IMR-90 (cell line): ENCODE measurements at regions not wholly inside any gene's neighbourhood (a gene's known extent, or its start where the extent isn't known, plus 50 kb on each side); places are given as distances from the start of the nearest gene placed in this dataset.

ENCODE experiments used
- ATAC-seq: fragments of 200-7000 bp; cut with Tn5 transposase; 2 replicates; pipeline ENCODE4 v1.9.1; 2020; ENCODE audit warnings: low read depth, mild to moderate bottlenecking, moderate library complexity
- BruUV-seq: library from RNA; stranded (reverse); fragments of 400-500 nt; replicated peaks from 2 replicates; lab custom pipeline; 2021; lab: Mats Ljungman, UMichigan
- CTCF ChIA-PET: fragments of 300-600 bp; formaldehyde crosslinking; extraction: SDS; loops from one replicate; lab custom pipeline; 2021; ENCODE audit warnings: antibody characterized with exemption; lab: Yijun Ruan, JAX
- POLR2A ChIA-PET: fragments of 300-600 bp; sonication (Branson Sonifier 250); formaldehyde crosslinking; loops from one replicate; lab custom pipeline; 2022; ENCODE audit warnings: antibody characterized with exemption; ENCODE audit not compliant: unreplicated experiment; lab: Charles Lee
- DNase-seq: peaks from one replicate; pipeline ENCODE4 v3.0.0; 2013
- H2AFZ ChIP-seq: replicated peaks from 2 replicates; pipeline ENCODE3; 2013; ENCODE audit warnings: low read length, mild to moderate bottlenecking; ENCODE audit not compliant: poor library complexity
- H2AK5ac ChIP-seq: 2 replicates; pipeline ENCODE4 v1.6.1; 2013; ENCODE audit warnings: low read depth, low read length, inconsistent platforms
- H2AK9ac ChIP-seq: replicated peaks from 2 replicates; pipeline ENCODE3; 2013; ENCODE audit warnings: mild to moderate bottlenecking, low read depth, low read length, moderate library complexity; ENCODE audit not compliant: poor library complexity
- H2BK120ac ChIP-seq: 2 replicates; pipeline ENCODE4 v1.6.1; 2013; ENCODE audit warnings: low read depth, low read length, inconsistent platforms
- H2BK15ac ChIP-seq: 3 replicates; pipeline ENCODE4 v1.6.1; 2013; ENCODE audit warnings: low read depth, low read length, inconsistent platforms
- H2BK20ac ChIP-seq: 2 replicates; pipeline ENCODE4 v1.6.1; 2013; ENCODE audit warnings: low read depth, mild to moderate bottlenecking, inconsistent platforms, low read length, moderate library complexity
- H2BK5ac ChIP-seq: 2 replicates; pipeline ENCODE4 v1.6.1; 2013; ENCODE audit warnings: mild to moderate bottlenecking, low read depth, low read length, inconsistent platforms; ENCODE audit not compliant: poor library complexity, severe bottlenecking
- H3K14ac ChIP-seq: replicated peaks from 2 replicates; pipeline ENCODE4 v1.6.1; 2013; ENCODE audit warnings: low read depth, low read length, inconsistent platforms
- H3K18ac ChIP-seq: 2 replicates; pipeline ENCODE4 v1.6.1; 2013; ENCODE audit warnings: low read depth, low read length, control low read depth
- H3K23ac ChIP-seq: 2 replicates; pipeline ENCODE4 v1.6.1; 2013; ENCODE audit warnings: low read depth, low read length, inconsistent platforms
- H3K27ac ChIP-seq: 2 replicates; pipeline ENCODE4 v1.5.1; 2013; ENCODE audit warnings: mild to moderate bottlenecking, control low read depth, low read length; ENCODE audit not compliant: insufficient read depth
- H3K27me3 ChIP-seq: 2 replicates; pipeline ENCODE4 v1.6.1; 2013; ENCODE audit warnings: low read length; ENCODE audit not compliant: control insufficient read depth, insufficient read depth
- H3K36me3 ChIP-seq: 2 replicates; pipeline ENCODE4 v1.6.1; 2013; ENCODE audit warnings: low read length, mixed read lengths; ENCODE audit not compliant: control insufficient read depth, insufficient read depth
- H3K4ac ChIP-seq: 2 replicates; pipeline ENCODE4 v1.6.1; 2013; ENCODE audit warnings: low read depth, low read length, inconsistent platforms
- H3K4me1 ChIP-seq: 2 replicates; pipeline ENCODE4 v1.6.1; 2013; ENCODE audit warnings: low read length, mixed read lengths; ENCODE audit not compliant: control insufficient read depth, insufficient read depth
- H3K4me2 ChIP-seq: 2 replicates; pipeline ENCODE4 v1.6.1; 2013; ENCODE audit warnings: low read depth, mild to moderate bottlenecking, control low read depth, low read length, moderate library complexity
- H3K4me3 ChIP-seq: 2 replicates; pipeline ENCODE4 v1.5.1; 2013; ENCODE audit warnings: low read depth, mild to moderate bottlenecking, control low read depth, low read length, moderate library complexity; ENCODE audit not compliant: insufficient read depth
- H3K56ac ChIP-seq: 2 replicates; pipeline ENCODE4 v1.6.1; 2013; ENCODE audit warnings: low read length, inconsistent platforms; ENCODE audit not compliant: insufficient read depth; ENCODE audit errors: extremely low read depth
- H3K79me1 ChIP-seq, 2 experiments: 2 replicates each; pipeline ENCODE4 v1.6.1; 2013; ENCODE audit warnings: low read length in 2 of 2, inconsistent platforms in 1 of 2, low read depth in 1 of 2
- H3K9ac ChIP-seq: 2 replicates; pipeline ENCODE4 v1.6.1; 2013; ENCODE audit warnings: low read depth, low read length, control low read depth
- H3K9me1 ChIP-seq: 2 replicates; pipeline ENCODE4 v1.6.1; 2013; ENCODE audit warnings: low read length, inconsistent platforms; ENCODE audit not compliant: insufficient read depth
- H3K9me3 ChIP-seq: 2 replicates; pipeline ENCODE4 v1.6.1; 2013; ENCODE audit warnings: low read length; ENCODE audit not compliant: control insufficient read depth, insufficient read depth
- H4K20me1 ChIP-seq: 2 replicates; pipeline ENCODE4 v1.6.1; 2013; ENCODE audit warnings: low read length, inconsistent platforms; ENCODE audit not compliant: insufficient read depth
- H4K5ac ChIP-seq: 2 replicates; pipeline ENCODE4 v1.6.1; 2013; ENCODE audit warnings: mild to moderate bottlenecking, low read depth, low read length, control low read depth
- H4K8ac ChIP-seq, 2 experiments: 2 replicates each; pipeline ENCODE4 v1.6.1; 2013; ENCODE audit warnings: low read depth in 2 of 2, low read length in 2 of 2, control low read depth in 1 of 2, inconsistent platforms in 1 of 2
- H4K91ac ChIP-seq: 2 replicates; pipeline ENCODE4 v1.6.1; 2013; ENCODE audit warnings: low read depth, low read length, inconsistent platforms; ENCODE audit not compliant: insufficient read depth
- BHLHE40 ChIP-seq: fragments of 150-350 bp; IDR thresholded peaks from 2 replicates; pipeline ENCODE4 v1.6.1; 2016; ENCODE audit warnings: mild to moderate bottlenecking, low read depth, low read length
- CEBPB ChIP-seq: IDR thresholded peaks from 2 replicates; pipeline ENCODE4 v1.6.1; 2012; ENCODE audit warnings: low read depth, low read length, improper control_type of control experiment
- CHD1 ChIP-seq: IDR thresholded peaks from 2 replicates; pipeline ENCODE4 v1.6.1; 2012; ENCODE audit warnings: low read depth, low read length, improper control_type of control experiment
- FOS ChIP-seq: fragments of 150-350 bp; IDR thresholded peaks from 2 replicates; pipeline ENCODE4 v1.6.1; 2016; ENCODE audit warnings: low read depth, low read length
- MAFK ChIP-seq: IDR thresholded peaks from 2 replicates; pipeline ENCODE4 v1.6.1; 2012; ENCODE audit warnings: low read depth, low read length, improper control_type of control experiment
- MAZ ChIP-seq: IDR thresholded peaks from 2 replicates; pipeline ENCODE4 v1.6.1; 2012; ENCODE audit warnings: low read depth, mild to moderate bottlenecking, low read length, improper control_type of control experiment, moderate library complexity, borderline replicate concordance
- MXI1 ChIP-seq: IDR thresholded peaks from 2 replicates; pipeline ENCODE4 v1.6.1; 2012; ENCODE audit warnings: low read depth, mild to moderate bottlenecking, low read length, moderate library complexity, borderline replicate concordance
- NFE2L2 ChIP-seq: fragments of 150-350 bp; IDR thresholded peaks from 2 replicates; pipeline ENCODE4 v1.6.1; 2016; ENCODE audit warnings: low read depth, mild to moderate bottlenecking, low read length
- POLR2A ChIP-seq: IDR thresholded peaks from 2 replicates; pipeline ENCODE4 v1.6.1; 2012; ENCODE audit warnings: mild to moderate bottlenecking, low read depth, low read length
- RAD21 ChIP-seq: IDR thresholded peaks from 2 replicates; pipeline ENCODE4 v1.6.1; 2012; ENCODE audit warnings: low read length, improper control_type of control experiment
- RCOR1 ChIP-seq: IDR thresholded peaks from 2 replicates; pipeline ENCODE4 v1.6.1; 2012; ENCODE audit warnings: mild to moderate bottlenecking, low read length, improper control_type of control experiment; ENCODE audit not compliant: insufficient replicate concordance
- RFX5 ChIP-seq: IDR thresholded peaks from 2 replicates; pipeline ENCODE4 v1.8.0; 2012; ENCODE audit warnings: low read depth, mild to moderate bottlenecking, low read length, moderate library complexity
- SMC3 ChIP-seq: fragments of 150-350 bp; IDR thresholded peaks from 2 replicates; pipeline ENCODE4 v1.6.1; 2016; ENCODE audit warnings: low read depth, mild to moderate bottlenecking, antibody characterized with exemption, low read length, moderate library complexity
- WGBS, 2 experiments: methylation state at CpG; one replicate each; pipeline versions ENCODE4 v1.1.5 to v1.1.7; 2013; ENCODE audit warnings: missing lambda C conversion rate in 2 of 2; ENCODE audit not compliant: insufficient read length in 1 of 2; ENCODE audit errors: extremely low coverage in 2 of 2; 5-methylcytosine and 5-hydroxymethylcytosine counted together
- dilution Hi-C: fragments of 300-500 bp; cut with HindIII; formaldehyde crosslinking; loops from one replicate; pipeline ENCODE4 v1.14.3; 2018; ENCODE audit warnings: low sequenced_read_pairs; ENCODE audit not compliant: unreplicated experiment
- in situ Hi-C: fragments of 300-500 bp; cut with MboI; formaldehyde crosslinking; loops from 3 replicates; pipeline ENCODE4 v1.14.3; 2019; ENCODE audit warnings: low sequenced_read_pairs, inconsistent platforms, mixed read lengths
- intact Hi-C: fragments of 100-400 bp; cut with micrococcal nuclease; formaldehyde crosslinking; loops from 2 replicates; pipeline ENCODE4 v1.10.0; 2022
- TF ChIP-seq, protein P1 (sequence below): conservative IDR thresholded peaks from 2 replicates; pipeline ENCODE4 v1.5.1; 2012; ENCODE audit warnings: mild to moderate bottlenecking, low read depth, low read length, improper control_type of control experiment
- TF ChIP-seq, protein P2 (sequence below): fragments of 150-350 bp; IDR thresholded peaks from 2 replicates; pipeline ENCODE4 v1.6.1; 2016; ENCODE audit warnings: low read depth, mild to moderate bottlenecking, low read length, moderate library complexity, borderline replicate concordance
- TF ChIP-seq, protein P3 (sequence below): fragments of 150-350 bp; IDR thresholded peaks from 2 replicates; pipeline ENCODE4 v1.6.1; 2017; ENCODE audit warnings: mild to moderate bottlenecking, antibody characterized with exemption, low read length, low read depth

DNA sequence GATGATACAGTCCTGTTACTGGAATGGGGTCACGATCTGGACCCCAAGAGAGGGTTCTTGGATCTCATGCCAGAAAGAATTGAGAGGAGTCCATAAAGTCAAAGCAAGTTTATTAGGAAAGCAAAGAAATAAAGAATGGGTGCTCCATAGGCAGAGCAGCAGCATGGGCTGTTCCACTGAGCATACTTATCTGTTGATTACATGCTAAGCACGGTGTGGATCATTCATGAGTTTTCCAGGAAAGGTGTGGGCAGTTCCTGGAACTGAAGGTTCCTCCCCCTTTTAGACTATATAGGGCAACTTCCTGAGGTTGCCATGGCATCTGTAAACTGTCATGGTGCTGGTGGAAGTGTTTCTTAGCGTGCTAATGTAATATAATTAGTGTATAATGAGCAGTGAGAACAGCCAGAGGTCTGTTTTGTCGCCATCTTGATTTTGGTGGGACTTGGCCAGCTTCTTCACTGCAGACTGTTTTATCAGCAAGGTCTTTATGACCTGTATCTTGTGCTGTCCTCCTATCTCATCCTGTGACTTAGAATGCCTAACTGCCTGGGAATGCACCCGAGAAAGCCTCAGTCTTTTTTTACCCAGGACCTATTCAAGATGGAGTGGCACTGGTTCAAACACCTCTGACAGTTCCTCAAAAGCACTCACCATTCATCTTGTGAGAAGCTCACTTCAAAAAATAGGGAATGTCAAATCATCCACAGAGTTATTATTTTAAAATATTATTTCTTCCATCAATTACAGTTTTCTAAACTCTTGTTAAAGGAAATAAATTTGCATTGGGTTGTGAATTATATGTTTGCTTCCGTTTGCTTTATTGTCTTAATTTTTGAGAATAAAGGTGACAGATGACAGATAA is 1358.8 kb upstream of the TMEM132C start:
- Histone ChIP-seq H2AFZ (no peak overlapping the region), H3K9me1 (no peaks in the 10 kb centered on the region), H3K18ac (no peak overlapping the region), H3K56ac (no peak overlapping the region), H2BK20ac (no peak overlapping the region), H3K27ac (no peak overlapping the region), H2BK15ac (no peak overlapping the region), H2BK120ac (no peak overlapping the region), H4K5ac (no peak overlapping the region), H3K36me3 (no peaks in the 10 kb centered on the region), H3K23ac (no peak overlapping the region), H3K4me2 (no peak overlapping the region), H3K4me3 (no peak overlapping the region), H3K27me3 (no peaks in the 10 kb centered on the region), H3K4ac (no peak overlapping the region), H2AK5ac (no peak overlapping the region), H2BK5ac (no peak overlapping the region), H4K91ac (no peak overlapping the region), H3K14ac (no peak overlapping the region), H4K20me1 (no peaks in the 10 kb centered on the region), H3K9ac (no peak overlapping the region), H3K9me3 (peaks cover 11% of the 10 kb centered on the region), H3K4me1 (no peaks in the 10 kb centered on the region), H4K8ac (no peak overlapping the region), H2AK9ac (no peak overlapping the region), H3K79me1 (no peaks in the 10 kb centered on the region)
- in situ Hi-C loops = no loop called here
- BruUV-seq = no TSS peak
- ChIA-PET CTCF (no interaction called here), POLR2A (no interaction called here)
- ATAC-seq (no peak), DNase-seq (no peak)
- WGBS, 2 experiments = no CpG with 5 or more reads among the region's 6 CpGs
- dilution Hi-C loops = no loop called here
- TF ChIP-seq SMC3 (no peak), FOS (no peak), BHLHE40 (no peak), NFE2L2 (no peak), RFX5 (no peak), MAZ (no peak), MAFK (no peak), RCOR1 (no peak), POLR2A (no peak), CHD1 (no peak), CEBPB (no peak), RAD21 (no peak), MXI1 (no peak)
- TF ChIP-seq, protein P1, sequence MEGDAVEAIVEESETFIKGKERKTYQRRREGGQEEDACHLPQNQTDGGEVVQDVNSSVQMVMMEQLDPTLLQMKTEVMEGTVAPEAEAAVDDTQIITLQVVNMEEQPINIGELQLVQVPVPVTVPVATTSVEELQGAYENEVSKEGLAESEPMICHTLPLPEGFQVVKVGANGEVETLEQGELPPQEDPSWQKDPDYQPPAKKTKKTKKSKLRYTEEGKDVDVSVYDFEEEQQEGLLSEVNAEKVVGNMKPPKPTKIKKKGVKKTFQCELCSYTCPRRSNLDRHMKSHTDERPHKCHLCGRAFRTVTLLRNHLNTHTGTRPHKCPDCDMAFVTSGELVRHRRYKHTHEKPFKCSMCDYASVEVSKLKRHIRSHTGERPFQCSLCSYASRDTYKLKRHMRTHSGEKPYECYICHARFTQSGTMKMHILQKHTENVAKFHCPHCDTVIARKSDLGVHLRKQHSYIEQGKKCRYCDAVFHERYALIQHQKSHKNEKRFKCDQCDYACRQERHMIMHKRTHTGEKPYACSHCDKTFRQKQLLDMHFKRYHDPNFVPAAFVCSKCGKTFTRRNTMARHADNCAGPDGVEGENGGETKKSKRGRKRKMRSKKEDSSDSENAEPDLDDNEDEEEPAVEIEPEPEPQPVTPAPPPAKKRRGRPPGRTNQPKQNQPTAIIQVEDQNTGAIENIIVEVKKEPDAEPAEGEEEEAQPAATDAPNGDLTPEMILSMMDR = no peak
- TF ChIP-seq, protein P2, sequence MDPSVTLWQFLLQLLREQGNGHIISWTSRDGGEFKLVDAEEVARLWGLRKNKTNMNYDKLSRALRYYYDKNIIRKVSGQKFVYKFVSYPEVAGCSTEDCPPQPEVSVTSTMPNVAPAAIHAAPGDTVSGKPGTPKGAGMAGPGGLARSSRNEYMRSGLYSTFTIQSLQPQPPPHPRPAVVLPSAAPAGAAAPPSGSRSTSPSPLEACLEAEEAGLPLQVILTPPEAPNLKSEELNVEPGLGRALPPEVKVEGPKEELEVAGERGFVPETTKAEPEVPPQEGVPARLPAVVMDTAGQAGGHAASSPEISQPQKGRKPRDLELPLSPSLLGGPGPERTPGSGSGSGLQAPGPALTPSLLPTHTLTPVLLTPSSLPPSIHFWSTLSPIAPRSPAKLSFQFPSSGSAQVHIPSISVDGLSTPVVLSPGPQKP = no peak
- TF ChIP-seq, protein P3, sequence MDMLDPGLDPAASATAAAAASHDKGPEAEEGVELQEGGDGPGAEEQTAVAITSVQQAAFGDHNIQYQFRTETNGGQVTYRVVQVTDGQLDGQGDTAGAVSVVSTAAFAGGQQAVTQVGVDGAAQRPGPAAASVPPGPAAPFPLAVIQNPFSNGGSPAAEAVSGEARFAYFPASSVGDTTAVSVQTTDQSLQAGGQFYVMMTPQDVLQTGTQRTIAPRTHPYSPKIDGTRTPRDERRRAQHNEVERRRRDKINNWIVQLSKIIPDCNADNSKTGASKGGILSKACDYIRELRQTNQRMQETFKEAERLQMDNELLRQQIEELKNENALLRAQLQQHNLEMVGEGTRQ = no peak
- intact Hi-C loops = no loop called here
